GDM1 (cell line): ENCODE measurements at regions not wholly inside any gene's neighbourhood (a gene's known extent, or its start where the extent isn't known, plus 50 kb on each side); places are given as distances from the start of the nearest gene placed in this dataset.
"Not testable (repeated sequence)": the region's sequence is repeated elsewhere in the genome, so short reads cannot be mapped to it uniquely, and the experiment has no call there.

Experiments used
- DNase-seq: peaks from one replicate; lab custom pipeline; 2025; lab: John Stamatoyannopoulos, UW

DNA sequence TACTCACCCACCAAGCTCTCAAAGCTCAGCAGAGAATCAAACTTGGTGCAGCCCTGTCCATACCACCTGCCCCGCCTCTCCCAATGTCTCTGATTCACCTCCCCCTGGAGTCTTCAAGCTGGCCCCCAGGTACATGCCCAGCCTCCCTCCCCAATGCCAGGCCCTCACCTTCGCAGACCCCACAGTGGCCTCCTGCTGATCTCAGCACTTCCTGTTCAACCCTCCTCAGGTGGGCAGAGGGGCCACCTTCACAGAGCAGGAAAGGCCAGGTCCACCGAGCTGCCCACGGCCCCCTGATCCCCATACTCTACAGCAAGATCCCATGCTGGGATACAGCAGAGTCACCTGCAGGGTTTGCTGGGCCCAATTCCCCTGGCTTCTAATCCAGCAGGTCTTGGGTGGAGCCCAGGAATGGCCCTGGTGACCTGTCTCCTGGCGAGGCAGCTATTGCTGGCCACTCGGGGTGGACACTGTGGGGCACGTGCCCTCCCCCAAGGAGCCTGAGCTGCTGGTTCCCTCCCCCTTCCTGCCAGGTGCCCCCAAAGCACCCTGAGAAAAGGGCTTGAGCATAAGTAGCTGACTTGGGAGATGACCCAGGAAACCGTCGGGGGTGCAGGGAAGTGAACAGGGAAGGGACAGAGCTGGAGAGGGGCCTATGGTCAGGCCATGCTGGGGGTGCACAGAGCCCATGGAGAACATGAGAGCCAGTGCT lies 150.7 kb downstream of the BRD1 start:
- DNase-seq: no peak

DNA sequence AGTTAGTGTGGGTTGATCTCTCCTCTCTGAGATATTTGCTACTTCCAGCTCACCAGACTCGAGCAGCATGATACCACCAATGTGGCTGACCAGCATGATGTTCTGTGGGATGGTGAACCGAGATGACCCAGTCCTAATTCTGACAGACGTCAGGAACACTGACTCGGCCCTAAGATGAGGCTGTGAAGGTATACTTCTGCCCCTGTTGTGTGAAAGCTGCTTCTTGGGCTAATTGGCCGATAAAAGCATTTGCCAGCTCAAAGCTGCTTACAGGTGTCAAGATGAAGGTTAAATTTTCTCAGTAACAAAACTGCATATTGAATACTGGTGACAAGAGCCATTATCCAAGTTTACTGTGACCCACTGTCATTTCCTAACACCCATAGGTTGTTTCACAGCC lies 151.4 kb downstream of the BRD1 start:
- no peak for DNase-seq

DNA sequence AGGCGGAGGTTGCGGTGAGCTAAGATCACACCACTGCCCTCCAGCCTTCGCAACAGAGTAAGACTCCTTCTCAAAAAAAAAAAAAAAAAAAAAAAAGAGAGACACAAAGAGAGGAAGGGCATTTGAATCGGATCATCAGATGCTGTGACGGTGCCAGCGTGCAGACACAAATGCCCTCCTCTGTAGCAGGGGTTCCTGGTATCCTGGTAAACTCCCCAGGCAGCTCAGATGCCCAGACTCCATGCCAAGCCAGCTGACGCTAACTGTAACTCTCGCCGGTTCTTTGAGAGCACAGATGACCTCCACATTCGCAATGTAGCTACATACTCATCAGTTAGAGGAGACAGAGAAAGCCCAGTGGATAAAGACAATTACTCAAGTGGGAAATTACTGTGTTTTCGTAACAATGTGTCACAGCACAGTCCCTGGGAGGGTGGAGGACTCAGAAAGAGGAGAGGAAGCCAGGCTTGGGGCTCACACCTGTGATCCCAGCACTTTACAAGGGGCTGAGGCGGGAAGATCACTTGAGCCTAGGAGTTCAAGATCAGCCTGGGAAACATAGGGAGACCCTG lies 153.1 kb downstream of the BRD1 start:
- no peak for DNase-seq

DNA sequence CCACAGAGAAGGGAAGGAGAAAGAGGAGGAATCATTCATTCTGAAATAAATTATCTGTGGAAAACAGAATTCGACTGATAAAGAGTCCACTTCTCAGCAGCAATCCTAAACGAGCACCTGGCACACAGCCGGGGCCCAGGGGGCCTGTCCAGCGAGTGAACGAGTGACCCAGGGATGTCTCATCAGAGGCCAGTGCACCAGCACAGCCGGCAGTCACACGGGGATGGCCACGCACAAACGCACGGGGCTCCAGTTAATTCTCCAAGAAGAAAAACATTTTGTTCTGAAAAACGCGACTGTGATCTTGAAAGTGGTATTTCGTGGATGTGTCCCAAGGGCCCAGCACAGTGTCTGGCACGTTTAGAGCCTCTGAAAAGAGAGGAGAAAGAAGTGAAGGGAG lies 154.6 kb downstream of the BRD1 start:
- no peak for DNase-seq

DNA sequence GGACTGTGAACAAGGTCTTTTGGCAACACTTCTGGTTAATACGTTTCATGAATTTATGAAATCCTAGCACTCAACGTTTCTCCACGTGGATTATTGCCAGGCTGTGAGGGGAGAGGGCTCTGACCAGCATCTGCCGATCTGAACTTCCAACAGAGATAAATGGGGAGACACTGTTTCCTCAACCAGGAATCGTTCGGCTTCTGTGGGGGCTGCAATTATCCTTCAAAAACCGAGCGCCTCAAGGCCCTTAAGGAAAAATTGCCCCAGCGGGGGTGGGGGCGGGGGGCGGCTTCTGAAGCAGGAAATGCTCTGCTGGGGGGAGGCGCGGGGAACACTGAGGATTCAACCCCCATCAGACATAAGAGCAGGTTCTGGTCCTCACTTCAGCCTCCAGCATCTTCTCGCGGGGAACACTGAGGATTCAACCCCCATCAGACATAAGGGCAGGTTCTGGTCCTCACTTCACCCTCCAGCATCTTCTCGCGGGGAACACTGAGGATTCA lies 155.6 kb downstream of the BRD1 start:
- DNase-seq: no peak

DNA sequence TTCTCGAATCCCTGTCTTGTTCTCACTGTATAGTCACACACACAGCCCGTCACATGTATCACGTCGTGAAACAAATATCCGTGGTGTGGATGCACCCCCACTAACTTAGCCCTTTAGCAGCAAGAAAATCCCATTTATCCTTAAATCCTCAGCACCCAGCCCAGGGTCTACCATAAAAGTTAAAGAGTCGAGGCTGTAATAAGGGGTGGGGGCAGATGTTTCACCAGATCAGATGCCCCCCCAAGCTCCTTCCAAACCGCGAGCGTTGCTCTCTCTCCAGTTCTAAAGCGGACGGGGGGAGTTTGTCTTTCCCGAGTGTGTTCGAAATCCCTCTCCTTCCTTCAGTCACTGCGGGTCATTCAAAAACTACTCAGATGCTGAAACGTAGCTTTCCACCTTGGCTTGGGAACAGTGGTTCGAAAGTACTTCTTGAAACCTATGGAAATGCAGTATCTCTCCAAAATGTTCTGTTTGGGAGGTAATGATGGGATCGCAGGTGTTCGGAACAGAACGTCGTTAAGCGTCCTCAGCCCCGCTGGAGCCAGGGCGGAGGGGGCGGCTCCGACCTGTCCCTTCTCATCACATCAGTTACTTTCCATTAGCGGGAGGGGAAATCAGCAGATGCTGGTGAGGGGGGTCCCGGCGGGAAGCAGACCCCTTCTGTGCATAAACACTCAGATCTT lies 156.2 kb downstream of the BRD1 start:
- DNase-seq: no peak

DNA sequence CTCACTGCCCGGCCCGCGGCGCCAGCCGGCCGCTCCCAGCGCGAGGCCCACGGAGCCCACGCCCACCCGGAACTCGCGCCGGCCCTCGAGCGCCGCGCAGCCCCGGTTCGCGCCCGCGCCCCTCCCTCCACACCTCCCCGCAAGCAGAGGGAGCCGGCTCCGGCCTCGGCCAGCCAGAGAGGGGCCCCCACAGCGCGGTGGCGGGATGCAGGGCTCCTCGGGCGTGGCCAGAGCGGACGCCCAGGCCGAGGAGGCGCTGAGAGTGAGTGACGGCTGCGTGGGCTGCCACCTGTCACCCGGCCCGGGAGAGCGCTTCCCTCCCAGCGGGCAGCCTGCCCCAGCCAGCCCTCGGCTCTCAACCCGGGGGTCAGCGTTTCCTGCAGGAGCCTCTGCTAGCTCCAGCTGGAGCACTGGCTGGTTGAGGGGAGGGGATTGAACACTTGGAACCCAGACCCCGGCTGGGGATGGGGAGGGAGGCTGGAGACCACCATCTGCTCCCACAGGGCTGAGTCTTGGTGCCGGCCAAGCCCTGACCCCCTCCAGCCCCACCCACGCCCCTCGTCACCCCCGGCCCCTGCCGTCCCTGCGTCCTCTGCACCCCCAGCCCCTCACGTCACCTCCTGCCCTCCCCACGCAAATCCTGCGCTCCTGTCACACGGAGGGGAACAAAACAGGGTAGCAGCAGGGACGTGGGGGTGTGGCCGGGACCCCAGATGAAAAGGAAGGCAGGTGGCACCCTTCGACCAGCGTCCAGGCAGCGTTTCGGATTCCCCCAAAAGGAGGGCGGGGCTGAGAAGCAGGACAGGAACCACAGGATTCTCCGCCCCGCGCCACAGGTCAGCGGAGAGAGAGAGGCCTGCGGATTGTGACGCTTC lies 157.0 kb downstream of the BRD1 start:
- no peak for DNase-seq

DNA sequence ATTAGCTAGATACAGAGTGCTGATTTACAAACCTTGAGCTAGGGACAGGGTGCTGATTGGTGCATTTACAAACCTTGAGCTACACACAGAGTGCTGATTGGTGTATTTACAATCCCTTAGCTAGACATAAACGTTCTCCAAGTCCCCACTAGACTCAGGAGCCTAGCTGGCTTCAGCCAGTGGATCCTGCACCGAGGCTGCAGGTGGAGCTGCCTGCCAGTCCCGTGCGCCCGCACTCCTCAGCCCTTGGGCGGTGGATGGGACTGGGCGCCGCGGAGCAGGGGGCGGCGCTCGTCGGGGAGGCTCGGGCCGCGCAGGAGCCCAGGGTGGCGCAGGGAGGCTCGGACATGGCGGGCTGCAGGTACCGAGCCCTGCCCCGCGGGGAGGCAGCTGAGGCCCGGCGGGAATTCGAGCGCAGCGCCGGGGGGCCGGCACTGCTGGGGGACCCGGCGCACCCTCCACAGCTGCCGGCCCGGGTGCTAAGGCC lies 157.7 kb downstream of the BRD1 start:
- not testable (repeated sequence) for DNase-seq

DNA sequence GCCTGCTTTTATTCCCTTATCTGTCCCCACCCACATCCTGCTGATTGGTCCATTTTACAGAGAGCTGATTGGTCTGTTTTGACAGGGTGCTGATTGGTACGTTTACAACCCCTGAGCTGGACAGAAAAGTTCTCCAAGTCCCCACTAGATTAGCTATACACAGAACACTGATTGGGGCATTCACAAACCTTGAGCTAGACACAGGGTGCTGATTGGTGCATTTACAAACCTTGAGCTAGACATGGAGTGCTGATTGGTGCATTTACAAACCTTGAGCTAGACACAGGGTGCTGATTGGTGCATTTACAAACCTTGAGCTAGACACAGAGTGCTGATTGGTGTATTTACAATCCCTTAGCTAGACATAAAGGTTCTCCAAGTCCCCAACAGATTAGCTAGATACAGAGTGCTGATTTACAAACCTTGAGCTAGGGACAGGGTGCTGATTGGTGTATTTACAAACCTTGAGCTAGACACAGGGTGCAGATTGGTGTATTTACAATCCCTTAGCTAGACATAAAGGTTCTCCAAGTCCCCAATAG lies 158.2 kb downstream of the BRD1 start:
- DNase-seq: not testable (repeated sequence)

DNA sequence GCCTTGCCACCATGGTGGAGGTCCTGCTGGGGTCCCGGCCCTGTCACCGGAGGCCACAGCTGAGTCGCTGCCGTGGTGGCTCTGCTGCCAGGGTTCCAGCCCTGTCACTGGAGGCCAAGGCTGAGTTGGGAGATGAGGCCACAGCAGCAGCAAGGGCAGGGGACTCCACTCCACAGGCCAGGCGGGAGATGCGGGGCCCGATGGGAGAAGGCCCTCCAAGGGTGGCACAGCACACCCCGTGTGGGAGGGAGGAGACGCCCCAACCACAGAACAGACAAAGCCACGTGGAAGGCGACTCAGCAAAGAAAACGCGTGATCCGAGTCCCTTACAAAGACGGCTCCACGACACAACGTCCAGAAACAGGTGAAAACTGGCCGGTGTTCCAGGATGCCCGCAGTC lies 159.3 kb downstream of the BRD1 start:
- no peak for DNase-seq

DNA sequence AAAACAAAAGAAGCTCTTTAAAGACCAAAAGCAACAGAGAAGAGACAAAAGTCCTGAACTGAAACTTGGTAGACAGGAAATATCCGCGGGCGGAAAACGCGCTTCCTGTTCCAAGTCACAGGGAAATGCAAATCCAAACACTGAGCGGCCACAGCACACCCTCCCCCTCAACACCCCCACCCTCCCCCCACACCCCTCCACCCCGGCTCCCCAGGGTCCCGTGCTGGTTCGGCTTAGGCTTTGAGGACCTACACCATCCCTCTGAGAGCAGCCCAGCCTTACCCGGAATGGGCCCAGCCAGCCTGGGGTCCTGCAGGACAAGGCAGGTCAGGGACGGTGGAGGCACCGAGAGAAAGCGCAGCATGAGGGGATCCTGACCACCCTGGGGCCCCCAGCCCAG lies 160.4 kb downstream of the BRD1 start:
- DNase-seq: no peak

DNA sequence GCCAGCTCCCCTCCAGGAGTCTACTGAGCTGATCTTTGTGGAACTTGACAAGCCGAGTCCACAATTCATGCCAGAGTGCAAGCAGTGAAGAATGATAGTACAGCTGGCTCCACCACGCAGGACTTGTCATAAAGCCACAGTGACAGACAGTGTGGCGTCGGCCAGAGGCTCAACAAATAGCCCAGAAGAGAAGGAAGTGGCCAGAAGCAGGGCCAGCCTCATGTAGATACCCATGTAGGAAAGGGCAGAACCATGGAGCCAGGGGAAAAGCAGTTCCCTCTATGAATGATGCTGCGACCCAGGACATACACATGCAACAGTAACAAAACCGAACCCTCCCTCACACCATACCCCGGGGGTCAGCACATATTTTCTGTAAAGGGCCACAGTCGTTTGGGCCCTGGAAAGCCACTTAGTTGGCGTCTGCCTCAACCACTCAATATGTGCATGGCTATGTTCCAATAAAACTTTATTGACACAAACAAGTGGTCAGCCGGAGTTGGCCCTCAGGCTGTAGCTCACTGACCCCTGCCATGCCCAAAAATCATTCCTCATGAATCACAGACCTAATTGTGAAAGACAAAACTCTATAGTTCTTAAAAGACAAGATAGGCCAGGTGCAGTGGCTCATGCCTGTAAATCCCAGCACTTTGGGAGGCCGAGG lies 161.4 kb downstream of the BRD1 start:
- no peak for DNase-seq

DNA sequence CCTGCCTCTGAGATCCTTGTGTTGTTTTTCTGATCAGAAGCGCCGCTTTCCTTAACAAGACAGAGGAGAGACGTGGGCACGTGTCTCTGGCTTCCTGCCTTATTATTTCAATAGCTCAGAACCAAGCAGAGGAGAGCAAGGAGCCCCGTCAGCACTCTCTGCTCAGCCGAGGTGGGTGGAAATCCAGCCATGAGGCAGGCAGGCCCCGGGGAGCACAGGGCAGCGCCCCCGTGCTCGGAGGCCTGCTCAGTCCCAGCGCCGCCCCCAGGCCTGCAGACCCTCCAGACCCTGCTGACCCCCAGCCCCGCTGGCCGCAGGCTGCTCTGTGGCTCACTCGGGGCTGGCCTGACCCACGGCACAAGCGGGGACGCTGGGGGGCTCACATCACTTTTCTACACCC lies 162.8 kb downstream of the BRD1 start:
- no peak for DNase-seq

DNA sequence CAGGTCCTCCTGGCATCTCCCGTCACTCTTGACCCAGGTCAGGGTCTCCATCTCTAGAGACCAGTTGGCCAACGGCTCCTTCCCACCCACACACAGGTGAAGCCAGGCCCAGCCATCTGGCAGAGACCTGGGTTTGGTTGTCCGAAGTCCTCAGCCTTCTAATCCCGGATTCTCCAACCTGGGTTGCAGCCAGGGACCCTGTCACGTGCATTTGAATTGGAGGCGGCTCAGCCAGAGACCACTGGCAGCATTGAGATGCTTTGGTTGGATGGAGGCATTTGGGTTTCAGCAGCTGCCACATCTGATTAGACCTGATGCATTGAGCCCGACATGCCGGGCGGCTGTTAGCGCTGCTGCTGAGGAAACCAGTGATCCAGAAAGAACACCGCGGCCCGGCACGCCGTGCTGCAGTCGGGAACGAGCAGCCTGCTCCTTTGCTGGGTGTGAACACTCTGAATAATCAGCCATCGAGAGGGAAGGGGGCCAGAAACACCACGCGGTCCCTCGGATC lies 163.2 kb downstream of the BRD1 start:
- DNase-seq: no peak

DNA sequence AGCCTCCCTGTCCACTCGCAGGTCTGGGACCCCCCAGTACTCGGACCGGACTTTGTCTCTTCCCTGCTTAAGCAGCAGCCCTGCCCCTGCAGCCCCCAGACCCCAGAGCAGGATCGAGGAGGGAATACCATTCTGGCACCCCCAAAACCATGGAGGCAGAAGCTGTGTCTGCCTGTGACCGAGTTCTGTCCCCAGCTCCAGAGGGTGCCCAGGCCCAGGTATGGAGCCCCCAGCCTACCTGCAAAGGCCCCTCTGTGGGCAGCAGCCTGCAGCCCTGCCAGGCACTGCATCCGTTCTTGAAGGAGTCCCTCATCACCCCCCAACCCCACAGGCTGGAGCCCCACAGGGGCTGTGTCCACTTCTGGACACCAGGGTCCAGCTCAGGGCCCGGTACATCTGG lies 163.8 kb downstream of the BRD1 start:
- DNase-seq: no peak

DNA sequence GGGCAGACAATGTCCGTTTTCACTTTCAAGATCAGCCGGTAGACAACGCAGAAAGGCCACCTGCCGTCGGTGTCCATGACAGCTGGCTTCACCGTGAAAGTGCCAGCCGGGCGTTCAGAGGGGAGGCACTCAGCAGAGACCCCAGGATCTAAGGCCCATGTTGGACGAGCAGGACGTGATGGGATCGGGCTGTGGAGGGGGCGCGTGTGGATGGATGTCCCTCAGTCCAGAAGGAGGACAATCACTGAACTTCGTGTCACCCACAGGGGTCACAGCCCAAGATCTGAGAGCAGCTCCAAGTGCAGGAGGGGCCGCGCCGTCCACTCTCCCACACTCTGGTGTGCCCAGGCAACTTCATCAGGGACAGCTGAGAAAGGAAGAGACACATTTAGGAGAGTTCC lies 164.4 kb downstream of the BRD1 start:
- no peak for DNase-seq

DNA sequence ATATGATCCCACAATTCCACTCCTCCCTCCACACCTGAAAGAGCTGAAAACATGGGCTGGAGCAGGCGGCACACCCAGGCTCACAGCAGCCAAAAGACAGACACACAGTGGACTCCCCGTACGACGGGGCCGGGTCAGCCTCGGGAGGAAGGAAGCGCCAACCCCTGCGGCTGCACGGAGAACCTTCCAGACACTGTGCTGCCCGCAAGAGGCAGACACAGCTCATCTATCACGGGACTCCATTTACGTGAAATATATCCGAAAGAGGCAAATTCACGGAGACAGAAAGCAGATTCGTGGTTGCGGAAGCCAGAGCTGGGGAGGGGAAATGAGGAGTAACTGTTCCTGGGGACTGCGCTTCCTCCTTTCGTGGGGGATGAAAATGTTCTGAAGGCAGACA lies 165.0 kb downstream of the BRD1 start:
- no peak for DNase-seq

DNA sequence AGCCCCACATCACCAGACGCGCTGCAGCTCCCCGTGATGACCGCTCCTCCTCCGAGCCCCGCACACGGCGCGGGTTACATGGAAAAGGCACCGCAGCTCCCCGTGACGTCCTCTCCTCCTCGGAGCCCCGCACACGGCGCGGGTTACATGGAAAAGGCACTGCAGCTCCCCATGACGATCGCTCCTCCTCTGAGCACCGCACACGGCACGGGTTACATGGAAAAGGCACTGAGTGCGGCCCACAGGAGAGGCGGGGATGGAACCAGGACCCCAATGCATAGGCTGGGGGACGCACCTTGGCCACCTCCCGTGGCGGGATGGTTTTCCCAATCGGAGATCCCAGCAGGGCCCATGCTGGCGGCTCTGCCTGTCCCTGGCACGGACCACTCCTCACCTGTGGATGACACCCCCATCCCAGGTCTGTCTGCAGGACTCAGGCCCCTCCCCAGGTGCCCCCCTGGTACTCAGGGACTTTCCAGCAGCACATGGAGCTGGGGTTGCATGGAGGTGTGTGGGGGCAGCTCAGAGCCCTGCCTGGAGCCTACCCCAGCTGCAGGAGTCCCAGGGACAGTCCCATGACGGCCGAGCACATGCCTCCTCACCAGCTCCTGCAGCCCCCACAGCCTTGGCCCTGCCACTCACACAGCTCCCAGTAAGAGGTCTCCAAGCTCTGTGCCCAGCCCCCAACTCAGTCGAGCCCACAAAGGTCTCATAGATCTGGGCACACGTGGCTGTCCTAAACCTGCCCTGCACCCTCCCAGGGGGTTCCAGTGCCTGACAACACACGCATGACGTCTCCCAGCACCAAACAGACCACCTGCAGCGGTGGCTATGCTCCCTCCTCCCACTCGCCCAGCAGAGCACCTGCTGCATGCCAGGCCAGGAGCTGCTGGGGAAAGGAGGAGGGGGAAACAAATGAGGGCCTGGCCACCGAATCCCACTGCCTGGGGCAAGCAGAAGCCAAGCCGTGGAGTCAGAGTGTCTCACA lies 166.6 kb downstream of the BRD1 start:
- DNase-seq: no peak

DNA sequence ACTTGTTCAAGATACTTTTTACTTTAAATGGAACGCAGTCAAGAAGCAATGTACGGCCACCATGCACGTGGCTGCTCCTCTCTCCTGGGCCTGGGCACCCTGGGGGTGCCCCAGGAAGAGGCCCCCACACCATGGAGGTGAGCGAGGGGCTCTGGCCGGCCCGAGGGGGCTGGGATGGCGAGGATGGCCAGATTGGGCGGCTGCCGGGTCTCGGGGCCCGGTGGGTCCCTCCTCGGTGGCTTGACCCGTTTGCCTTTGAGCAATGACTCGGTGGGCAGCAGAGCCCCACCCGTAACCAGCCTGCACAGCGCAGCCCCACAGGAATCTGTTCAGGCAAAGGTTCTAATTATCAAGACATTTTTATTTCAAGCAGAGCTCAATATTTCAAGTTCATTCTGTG lies 167.4 kb downstream of the BRD1 start:
- no peak for DNase-seq

DNA sequence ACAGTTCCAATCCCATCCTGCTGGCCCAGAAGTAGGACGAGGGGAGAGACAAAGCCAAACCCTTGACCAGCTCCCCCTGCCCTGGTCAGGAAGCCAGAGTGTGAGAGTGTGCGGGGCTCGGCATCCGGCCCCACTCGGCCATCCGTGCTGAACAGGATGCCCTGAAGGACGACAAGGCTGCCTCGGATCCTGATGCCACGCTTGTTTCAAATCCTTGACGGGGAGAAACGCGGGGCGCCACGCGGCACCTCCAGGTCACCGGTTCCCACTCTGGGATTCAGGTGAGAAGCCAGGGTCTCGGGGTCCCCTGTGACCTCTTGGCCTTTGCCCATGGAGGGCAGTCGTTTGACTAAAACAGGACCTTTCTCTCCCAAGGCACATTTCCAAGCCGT lies 167.8 kb downstream of the BRD1 start:
- DNase-seq: no peak
